RWPE1 (cell line): ENCODE measurements at regions not wholly inside any gene's neighbourhood (a gene's known extent, or its start where the extent isn't known, plus 50 kb on each side); places are given as distances from the start of the nearest gene placed in this dataset.

Experiments used
- CTCF ChIA-PET: fragments of 350-600 bp; sonication (Branson Sonifier 250); formaldehyde crosslinking; extraction: SDS; loops from one replicate; lab custom pipeline; 2021; lab: Yijun Ruan, JAX
- POLR2A ChIA-PET: fragments of 400-600 bp; formaldehyde crosslinking; extraction: SDS; loops from one replicate; lab custom pipeline; 2020; ENCODE audit warnings: antibody characterized with exemption; ENCODE audit not compliant: low non-redundant PET; lab: Yijun Ruan, JAX
- DNase-seq: peaks from one replicate; pipeline ENCODE4 v3.0.0; 2012; ENCODE audit warnings: low spot score
- H3K27ac ChIP-seq: fragments of 450-650 bp; 2 replicates; pipeline ENCODE4 v1.5.1; 2017
- TF ChIP-seq, protein P1 (sequence below): fragments of 450-650 bp; conservative IDR thresholded peaks from 2 replicates; pipeline ENCODE4 v1.5.1; 2017; ENCODE audit warnings: low read depth, mild to moderate bottlenecking

DNA sequence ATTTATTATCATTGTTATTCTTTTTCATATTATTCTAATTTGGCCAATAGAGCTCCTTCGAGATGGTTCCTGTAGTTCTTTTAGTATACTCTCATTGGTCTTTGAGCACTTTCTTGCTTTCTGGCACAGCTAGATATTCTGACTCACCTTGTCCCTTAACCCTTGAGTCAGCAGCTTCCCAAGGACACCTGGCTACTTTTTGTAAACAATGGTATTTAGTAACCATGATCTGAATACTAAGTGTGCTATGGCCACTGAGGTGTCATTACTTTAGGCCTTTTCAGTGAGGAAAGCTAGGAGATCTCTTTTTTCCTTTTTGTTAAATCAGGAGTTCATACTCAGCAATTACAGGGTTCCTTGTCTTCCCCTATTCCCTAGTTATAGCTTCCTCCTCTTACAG, 126.5 kb upstream of the CITED2 start:
- TF ChIP-seq, protein P1, sequence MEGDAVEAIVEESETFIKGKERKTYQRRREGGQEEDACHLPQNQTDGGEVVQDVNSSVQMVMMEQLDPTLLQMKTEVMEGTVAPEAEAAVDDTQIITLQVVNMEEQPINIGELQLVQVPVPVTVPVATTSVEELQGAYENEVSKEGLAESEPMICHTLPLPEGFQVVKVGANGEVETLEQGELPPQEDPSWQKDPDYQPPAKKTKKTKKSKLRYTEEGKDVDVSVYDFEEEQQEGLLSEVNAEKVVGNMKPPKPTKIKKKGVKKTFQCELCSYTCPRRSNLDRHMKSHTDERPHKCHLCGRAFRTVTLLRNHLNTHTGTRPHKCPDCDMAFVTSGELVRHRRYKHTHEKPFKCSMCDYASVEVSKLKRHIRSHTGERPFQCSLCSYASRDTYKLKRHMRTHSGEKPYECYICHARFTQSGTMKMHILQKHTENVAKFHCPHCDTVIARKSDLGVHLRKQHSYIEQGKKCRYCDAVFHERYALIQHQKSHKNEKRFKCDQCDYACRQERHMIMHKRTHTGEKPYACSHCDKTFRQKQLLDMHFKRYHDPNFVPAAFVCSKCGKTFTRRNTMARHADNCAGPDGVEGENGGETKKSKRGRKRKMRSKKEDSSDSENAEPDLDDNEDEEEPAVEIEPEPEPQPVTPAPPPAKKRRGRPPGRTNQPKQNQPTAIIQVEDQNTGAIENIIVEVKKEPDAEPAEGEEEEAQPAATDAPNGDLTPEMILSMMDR, result no peak
- H3K27ac ChIP-seq, result no peak overlapping the region
- ChIA-PET CTCF (interaction anchor here (0.6 kb wide), 1 partner anchor 135 kb away, joined by 4 read pairs; no protein-coding TSS in a partner anchor), POLR2A (no interaction called here)
- DNase-seq, result no peak

DNA sequence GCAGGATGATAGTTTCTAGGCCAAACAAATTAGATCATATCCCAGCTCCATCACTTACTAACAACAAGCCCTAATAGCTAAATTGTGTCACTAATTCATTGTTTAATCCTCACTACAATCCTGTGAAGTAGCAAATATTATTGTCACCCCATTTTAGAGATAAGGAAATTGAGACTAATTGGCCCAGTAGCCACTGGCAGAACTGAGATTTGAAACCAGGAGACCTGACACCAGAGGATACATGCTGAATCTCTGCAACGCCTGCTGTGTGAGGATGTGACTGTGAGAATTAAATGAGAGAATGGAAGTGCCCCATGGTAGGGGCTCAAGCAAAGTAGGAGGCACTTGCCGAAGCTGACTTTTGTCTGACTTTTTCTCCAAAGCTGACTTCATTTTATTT, 124.3 kb upstream of the CITED2 start:
- ChIA-PET CTCF (interaction anchor here (0.6 kb wide), 1 partner anchor 261 kb away, joined by 3 read pairs; no protein-coding TSS in a partner anchor), POLR2A (no interaction called here)
- DNase-seq, result no peak
- TF ChIP-seq, protein P1, result no peak
- no peak overlapping the region for H3K27ac ChIP-seq

DNA sequence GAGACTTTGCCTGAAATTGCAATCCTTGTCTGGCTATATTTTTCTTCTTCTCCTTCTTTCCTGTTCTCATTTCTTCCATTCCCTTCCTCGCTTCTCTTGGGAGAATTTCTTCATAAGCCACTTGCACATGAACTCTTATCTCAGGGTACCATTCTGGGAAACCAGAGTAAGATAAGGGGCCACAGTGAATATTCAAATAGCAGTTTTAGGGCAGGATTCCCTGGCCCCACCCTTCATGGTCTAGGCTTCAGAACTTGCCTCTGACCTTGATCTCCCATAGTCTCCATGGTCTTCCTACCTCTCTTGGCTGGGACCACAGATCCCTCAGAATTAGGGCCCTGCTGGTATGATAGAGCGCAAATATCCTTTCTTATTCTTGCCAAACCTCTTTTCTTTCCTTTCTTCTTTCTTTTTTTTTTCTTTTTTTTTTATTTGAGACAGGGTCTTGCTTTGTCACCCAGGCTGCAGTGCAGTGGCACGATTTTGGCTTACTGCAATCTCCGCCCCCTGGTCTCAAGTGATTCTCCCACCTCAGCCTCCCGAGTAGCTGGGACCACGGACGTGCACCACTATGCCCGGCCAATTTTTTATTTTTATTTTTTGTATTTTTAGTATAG, 123.0 kb upstream of the CITED2 start:
- CTCF ChIA-PET, result interaction anchor here (0.7 kb wide), 1 partner anchor 115 kb away, joined by 3 read pairs; no protein-coding TSS in a partner anchor
- POLR2A ChIA-PET, result no interaction called here
- no peak for DNase-seq
- TF ChIP-seq, protein P1, result no peak
- no peak overlapping the region for H3K27ac ChIP-seq

DNA sequence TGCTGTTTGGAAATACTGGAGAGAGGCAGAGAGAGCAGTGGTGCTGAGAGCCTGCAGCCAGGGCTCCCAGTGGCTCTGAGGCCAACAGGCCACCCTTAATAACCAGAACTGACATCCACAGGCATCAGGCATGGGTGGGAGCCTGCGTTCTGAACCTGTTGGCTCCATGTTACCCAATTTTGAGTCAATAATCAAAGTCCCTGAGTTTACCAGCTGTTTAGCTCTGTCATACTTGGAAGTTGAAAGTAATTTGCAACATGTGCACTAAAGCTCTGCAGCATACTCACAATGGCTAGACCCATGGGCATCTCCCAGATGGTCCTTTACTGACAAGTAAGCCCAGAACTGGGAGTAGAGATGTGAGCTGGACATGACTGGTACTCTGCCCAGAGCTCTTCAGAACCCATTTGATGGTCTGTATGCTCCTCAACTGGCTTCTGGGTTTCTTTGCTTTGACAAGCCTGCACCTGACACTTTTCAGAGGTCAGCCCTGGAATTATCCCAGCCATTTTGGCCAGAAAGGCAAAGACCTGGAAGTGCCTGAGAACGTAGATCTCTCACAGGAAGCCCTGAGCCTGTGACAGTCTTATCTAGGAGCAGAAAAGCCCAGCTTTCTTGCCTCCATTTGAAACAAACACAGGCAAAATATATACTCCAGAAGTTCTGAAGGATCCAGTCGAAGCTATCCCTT, 122.4 kb upstream of the CITED2 start:
- no peak overlapping the region for H3K27ac ChIP-seq
- DNase-seq, result no peak
- POLR2A ChIA-PET, result no interaction called here
- CTCF ChIA-PET, result no interaction called here
- TF ChIP-seq, protein P1, result no peak

DNA sequence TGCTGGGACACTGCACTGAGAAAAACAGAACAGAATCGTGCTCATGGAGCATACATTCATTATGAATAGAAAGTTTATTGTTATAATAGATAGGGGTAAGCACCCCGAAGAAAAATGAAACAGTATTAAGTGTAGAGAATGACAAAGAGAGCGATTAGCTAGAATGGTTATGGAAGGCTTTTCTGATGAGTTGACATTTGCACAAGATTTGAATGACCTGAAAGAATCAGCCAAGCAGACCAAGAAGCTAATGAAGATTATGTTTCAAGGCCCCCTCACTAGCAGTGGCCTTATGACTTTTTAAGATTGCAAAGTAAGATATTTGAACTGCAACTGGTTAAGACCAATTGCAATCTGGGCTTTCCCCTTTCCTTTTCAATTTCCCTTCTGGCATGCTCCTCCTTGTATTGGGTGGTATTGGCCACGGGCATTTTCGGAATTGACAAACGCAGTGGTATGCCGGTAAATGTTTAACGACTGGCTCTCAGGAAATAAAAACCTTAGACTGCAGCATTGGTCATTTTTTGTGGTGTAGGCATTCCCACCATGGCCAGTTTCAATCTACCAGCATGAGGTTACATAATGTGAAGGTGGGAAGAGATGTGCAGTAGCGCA, 120.0 kb upstream of the CITED2 start:
- DNase-seq, result no peak
- ChIA-PET POLR2A (no interaction called here), CTCF (no interaction called here)
- H3K27ac ChIP-seq, result no peak overlapping the region
- TF ChIP-seq, protein P1, result no peak

DNA sequence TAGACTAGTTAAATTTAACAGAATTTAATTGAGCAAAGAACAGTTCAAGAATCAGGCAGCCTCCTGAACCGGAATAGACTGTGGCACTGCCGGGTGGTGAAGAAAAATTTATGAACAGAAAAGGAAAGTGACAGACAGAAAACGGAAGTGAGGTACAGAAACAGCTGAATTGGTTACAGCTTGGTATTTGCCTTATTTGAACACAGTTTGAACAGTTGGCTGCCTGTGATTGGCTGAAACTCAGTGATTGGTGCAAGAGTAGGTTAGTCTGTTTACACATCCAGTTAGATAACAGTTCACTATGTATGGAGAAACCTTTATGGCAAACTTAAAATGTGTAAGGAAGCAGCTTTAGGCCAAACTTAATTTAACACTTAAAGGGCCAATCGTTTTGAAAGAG, 116.0 kb upstream of the CITED2 start:
- TF ChIP-seq, protein P1, result no peak
- no peak for DNase-seq
- POLR2A ChIA-PET, result no interaction called here
- CTCF ChIA-PET, result interaction anchor here (1.1 kb wide), 1 partner anchor 46 kb away, joined by 4 read pairs; no protein-coding TSS in a partner anchor
- H3K27ac ChIP-seq, result no peak overlapping the region
